ENCODE measurements at regions not wholly inside any gene's neighbourhood (a gene's known extent, or its start where the extent isn't known, plus 50 kb on each side); places are given as distances from the start of the nearest gene placed in this dataset.

- Histone ChIP-seq H3K36me3 (no peaks in the 10 kb centered on the region), H3K4me1 (no peaks in the 10 kb centered on the region), H3K27ac (no peak overlapping the region), H3K9me3 (no peaks in the 10 kb centered on the region), H3K27me3 (no peaks in the 10 kb centered on the region), H3K4me3 (replicated peaks in 1 of 3) (no peak overlapping the region)
- 62% methylated on average over 4 of the region's 4 CpGs for WGBS, 2 donors
- no peak for TF ChIP-seq CTCF (IDR thresholded peaks at IDR 0.05)
- no peak for DNase-seq
- intact Hi-C loops (cut with DNase I): no loop called here
These were observed 721.4 kb downstream of the VGLL3 start for GRCh38 chr3:86269364-86270155.

- Histone ChIP-seq H3K36me3 (no peaks in the 10 kb centered on the region), H3K9me3 (no peaks in the 10 kb centered on the region), H3K27ac (no peak overlapping the region), H3K4me1 (no peaks in the 10 kb centered on the region), H3K27me3 (no peaks in the 10 kb centered on the region), H3K4me3 (replicated peaks in 1 of 3) (no peak overlapping the region)
- 94 to 96% methylated on average over 1 of the region's 1 CpG for WGBS, 2 donors
- intact Hi-C loops (cut with DNase I): no loop called here
- DNase-seq: no peak
- no peak for TF ChIP-seq CTCF (IDR thresholded peaks at IDR 0.05)
- no peak for TF ChIP-seq POLR2A (IDR thresholded peaks at IDR 0.05)
These were observed 732.9 kb downstream of the VGLL3 start for GRCh38 chr3:86257955-86258641.

GRCh38 chr3:86254480-86254879 lies 736.5 kb downstream of the VGLL3 start:
- no peak for TF ChIP-seq POLR2A (IDR thresholded peaks at IDR 0.05)
- no peak for TF ChIP-seq CTCF (IDR thresholded peaks at IDR 0.05)
- Histone ChIP-seq H3K36me3 (no peaks in the 10 kb centered on the region), H3K9me3 (no peaks in the 10 kb centered on the region), H3K27ac (no peak overlapping the region), H3K4me3 (replicated peaks in 1 of 3) (no peak overlapping the region), H3K27me3 (no peaks in the 10 kb centered on the region), H3K4me1 (no peaks in the 10 kb centered on the region)
- DNase-seq: no peak
- 88 to 98% methylated on average over 6 of the region's 6 CpGs for WGBS, 2 donors
- intact Hi-C loops (cut with DNase I): no loop called here

GRCh38 chr3:86251781-86252180 lies 739.2 kb downstream of the VGLL3 start:
- no peak overlapping the region for H3K27ac ChIP-seq
- WGBS, 2 donors: 56 to 65% methylated on average over 1 of the region's 1 CpG
- no peaks in the 10 kb centered on the region for H3K27me3 ChIP-seq
- intact Hi-C loops (cut with DNase I): no loop called here
- no peaks in the 10 kb centered on the region for H3K4me1 ChIP-seq
- TF ChIP-seq POLR2A (IDR thresholded peaks at IDR 0.05): no peak
- no peak for DNase-seq
- H3K4me3 ChIP-seq (replicated peaks in 1 of 3): no peak overlapping the region
- no peaks in the 10 kb centered on the region for H3K9me3 ChIP-seq
- H3K36me3 ChIP-seq: no peaks in the 10 kb centered on the region

GRCh38 chr3:86249833-86250232 lies 741.1 kb downstream of the VGLL3 start:
- no peaks in the 10 kb centered on the region for H3K27me3 ChIP-seq
- no peaks in the 10 kb centered on the region for H3K4me1 ChIP-seq
- no peaks in the 10 kb centered on the region for H3K9me3 ChIP-seq
- 92% methylated on average over 1 of the region's 1 CpG for WGBS, 2 donors
- no peaks in the 10 kb centered on the region for H3K36me3 ChIP-seq
- H3K4me3 ChIP-seq (replicated peaks in 1 of 3): no peak overlapping the region
- no peak overlapping the region for H3K27ac ChIP-seq
- TF ChIP-seq CTCF (IDR thresholded peaks at IDR 0.05): no peak
- TF ChIP-seq POLR2A (IDR thresholded peaks at IDR 0.05): no peak
- intact Hi-C loops (cut with DNase I): no loop called here
- DNase-seq: no peak

Measured in thyroid gland (tissue), 4 donors.